Caco-2 (cell line): ENCODE measurements at regions not wholly inside any gene's neighbourhood (a gene's known extent, or its start where the extent isn't known, plus 50 kb on each side); places are given as distances from the start of the nearest gene placed in this dataset.

Experiments used
- BruUV-seq: library from RNA; stranded (reverse); fragments of 400-500 nt; replicated peaks from 2 replicates; lab custom pipeline; 2021; lab: Mats Ljungman, UMichigan
- CTCF ChIA-PET: fragments of 300-600 bp; sonication (Branson Sonifier 250); formaldehyde crosslinking; loops from one replicate; lab custom pipeline; 2022; ENCODE audit warnings: antibody characterized with exemption; lab: Charles Lee
- POLR2A ChIA-PET: fragments of 300-600 bp; sonication (Branson Sonifier 250); formaldehyde crosslinking; loops from one replicate; lab custom pipeline; 2022; ENCODE audit warnings: antibody characterized with exemption; lab: Charles Lee
- DNase-seq, 2 experiments: peaks; one replicate each; pipeline versions ENCODE4 v3.0.0 to v3.0.0-alpha.2; 2020 to 2022
- H3K27me3 ChIP-seq: replicated peaks from 2 replicates; pipeline ENCODE4 v1.6.0; 2011; ENCODE audit warnings: low read length; ENCODE audit not compliant: control insufficient read depth, insufficient read depth
- H3K36me3 ChIP-seq: 2 replicates; pipeline ENCODE4 v1.5.1; 2011; ENCODE audit warnings: low read length; ENCODE audit not compliant: control insufficient read depth, insufficient read depth
- H3K4me1 ChIP-seq: fragments of 250-450 bp; sonication (Bioruptor Pico); 2 replicates; pipeline ENCODE4 v1.5.1; 2020; ENCODE audit warnings: mild to moderate bottlenecking
- H3K4me3 ChIP-seq: 2 replicates; pipeline ENCODE4 v1.5.1; 2011; ENCODE audit warnings: low read depth, mild to moderate bottlenecking, control low read depth, low read length
- H3K9me3 ChIP-seq: fragments of 250-450 bp; sonication (Bioruptor Pico); 2 replicates; pipeline ENCODE4 v1.5.1; 2020; ENCODE audit warnings: mild to moderate bottlenecking, moderate library complexity
- H3K27ac Mint-ChIP-seq: one replicate; pipeline ENCODE4 v1.8.0; 2022; ENCODE audit warnings: mixed read lengths; ENCODE audit not compliant: unreplicated experiment
- H3K27me3 Mint-ChIP-seq: one replicate; pipeline ENCODE4 v1.8.0; 2022; ENCODE audit warnings: mixed read lengths; ENCODE audit not compliant: insufficient read depth, unreplicated experiment
- H3K36me3 Mint-ChIP-seq: one replicate; pipeline ENCODE4 v1.8.0; 2022; ENCODE audit warnings: mild to moderate bottlenecking, mixed read lengths; ENCODE audit not compliant: insufficient read depth, unreplicated experiment
- H3K4me1 Mint-ChIP-seq: one replicate; pipeline ENCODE4 v1.8.0; 2022; ENCODE audit warnings: low read depth, mixed read lengths; ENCODE audit not compliant: unreplicated experiment
- H3K4me3 Mint-ChIP-seq: one replicate; pipeline ENCODE4 v1.8.0; 2022; ENCODE audit warnings: mild to moderate bottlenecking, moderate library complexity, mixed read lengths; ENCODE audit not compliant: unreplicated experiment
- H3K9me3 Mint-ChIP-seq: one replicate; pipeline ENCODE4 v1.8.0; 2022; ENCODE audit warnings: mixed read lengths; ENCODE audit not compliant: unreplicated experiment
- CTCF ChIP-seq, 2 experiments: fragments of 200-600 bp in 1 of 2; IDR thresholded peaks; 1 replicate in 1 of 2; 2 replicates in 1 of 2; pipeline versions ENCODE4 v1.5.1 to v1.8.0; 2011 to 2022; ENCODE audit warnings: antibody characterized with exemption in 1 of 2, control low read depth in 1 of 2, inconsistent platforms in 1 of 2, low read depth in 1 of 2, low read length in 1 of 2, mild to moderate bottlenecking in 1 of 2, moderate library complexity in 1 of 2; ENCODE audit not compliant: insufficient read depth in 1 of 2, severe bottlenecking in 1 of 2, unreplicated experiment in 1 of 2
- intact Hi-C: fragments of 100-400 bp; cut with micrococcal nuclease; formaldehyde crosslinking; loops from one replicate; pipeline ENCODE4 v1.10.0; 2022; ENCODE audit not compliant: unreplicated experiment

GRCh38 chrX:145178268-145178667 is 69.0 kb upstream of the SPANXN1 start:
- Mint-ChIP-seq H3K27ac (no peak overlapping the region), H3K9me3 (no peaks in the 10 kb centered on the region), H3K4me1 (no peaks in the 10 kb centered on the region), H3K4me3 (no peak overlapping the region), H3K36me3 (no peaks in the 10 kb centered on the region), H3K27me3 (no peaks in the 10 kb centered on the region)
- no peak overlapping the region for H3K4me3 ChIP-seq
- H3K36me3 ChIP-seq, result no peaks in the 10 kb centered on the region
- no peak for DNase-seq
- no TSS peak for BruUV-seq
- TF ChIP-seq CTCF (IDR thresholded peaks at IDR 0.05; ENCODE audit: insufficient read depth in 1 of 2, low read depth in 1 of 2, low read length in 1 of 2, severe bottlenecking in 1 of 2, unreplicated experiment in 1 of 2), result no peak
- intact Hi-C loops, result no loop called here
- CTCF ChIA-PET, result no interaction called here
- H3K27me3 ChIP-seq, result no peaks in the 10 kb centered on the region
- H3K4me1 ChIP-seq, result no peaks in the 10 kb centered on the region
- POLR2A ChIA-PET, result no interaction called here
- no peaks in the 10 kb centered on the region for H3K9me3 ChIP-seq

- ChIA-PET CTCF (no interaction called here), POLR2A (no interaction called here)
- no peak overlapping the region for H3K27ac Mint-ChIP-seq
- no peak overlapping the region for H3K4me3 Mint-ChIP-seq
- no peaks in the 10 kb centered on the region for H3K9me3 Mint-ChIP-seq
- no peaks in the 10 kb centered on the region for H3K36me3 Mint-ChIP-seq
- BruUV-seq, result no TSS peak
- Histone ChIP-seq H3K36me3 (no peaks in the 10 kb centered on the region), H3K9me3 (no peaks in the 10 kb centered on the region), H3K4me1 (no peaks in the 10 kb centered on the region), H3K4me3 (no peak overlapping the region), H3K27me3 (no peaks in the 10 kb centered on the region)
- no peak for DNase-seq
- intact Hi-C loops, result no loop called here
- peaks cover 2% of the 10 kb centered on the region for H3K27me3 Mint-ChIP-seq
- TF ChIP-seq CTCF (IDR thresholded peaks at IDR 0.05; ENCODE audit: insufficient read depth in 1 of 2, low read depth in 1 of 2, low read length in 1 of 2, severe bottlenecking in 1 of 2, unreplicated experiment in 1 of 2), result peak; percentile 13 to 17
- H3K4me1 Mint-ChIP-seq, result no peaks in the 10 kb centered on the region
These were observed 56.4 kb upstream of the SPANXN1 start for GRCh38 chrX:145190801-145191389.
